Astrocyte (in vitro differentiated cells and primary cell): ENCODE measurements at regions not wholly inside any gene's neighbourhood (a gene's known extent, or its start where the extent isn't known, plus 50 kb on each side); places are given as distances from the start of the nearest gene placed in this dataset.

Experiments used
- CTCF ChIP-seq: IDR thresholded peaks from 2 replicates; pipeline ENCODE4 v1.5.1; 2011; ENCODE audit warnings: low read depth, mild to moderate bottlenecking, inconsistent platforms, low read length, moderate library complexity; ENCODE audit not compliant: insufficient read depth
- EZH2 ChIP-seq: IDR thresholded peaks from 2 replicates; pipeline ENCODE4 v1.6.1; 2012; ENCODE audit warnings: mild to moderate bottlenecking, low read length, inconsistent platforms; ENCODE audit not compliant: insufficient read depth

GRCh38 chr3:190988102-190988501 lies 125.6 kb upstream of the GMNC start:
- TF ChIP-seq CTCF (no peak), EZH2 (no peak)
